ENCODE measurements at regions not wholly inside any gene's neighbourhood (a gene's known extent, or its start where the extent isn't known, plus 50 kb on each side); places are given as distances from the start of the nearest gene placed in this dataset.

- TF ChIP-seq CTCF (IDR thresholded peaks at IDR 0.05) (no peak), POLR2A (IDR thresholded peaks at IDR 0.05) (no peak)
Observed at GRCh38 chr14:38705220-38705619, 397.8 kb downstream of the SEC23A start.
